A549 (cell line): ENCODE measurements at regions not wholly inside any gene's neighbourhood (a gene's known extent, or its start where the extent isn't known, plus 50 kb on each side); places are given as distances from the start of the nearest gene placed in this dataset.
"Not testable (repeated sequence)": the region's sequence is repeated elsewhere in the genome, so short reads cannot be mapped to it uniquely, and the experiment has no call there.

Experiments
- ATAC-seq, 2 experiments: fragments of 200-7000 bp in 1 of 2; fragments of >200 bp in 1 of 2; cut with Nextera tagmentation in 1 of 2; cut with Tn5 transposase in 1 of 2; 3 replicates each; pipeline versions ENCODE4 v1.8.0 to v1.9.1; 2018 to 2020; ENCODE audit warnings: mild to moderate bottlenecking in 1 of 2, moderate library complexity in 1 of 2
- CTCF ChIA-PET: fragments of 300-600 bp; sonication (Branson Sonifier 250); formaldehyde crosslinking; extraction: SDS; loops from one replicate; lab custom pipeline; 2021; ENCODE audit warnings: antibody characterized with exemption, inconsistent platforms; lab: Yijun Ruan, JAX
- POLR2A ChIA-PET: fragments of 350-600 bp; formaldehyde crosslinking; extraction: SDS; loops from one replicate; lab custom pipeline; 2021; ENCODE audit warnings: antibody characterized with exemption, inconsistent platforms; lab: Yijun Ruan, JAX
- DNase-seq, 2 experiments: peaks; one replicate each; pipeline versions ENCODE4 v3.0.0 to v3.0.0-alpha.2; 2011 to 2016; ENCODE audit warnings: low read depth in 1 of 2, low spot score in 1 of 2
- FAIRE-seq: peaks from 2 replicates; lab custom pipeline; 2011; peaks lifted over from hg19 to GRCh38; lab: Jason Lieb, UNC
- H3K27ac ChIP-seq, 2 experiments: fragments of >200 bp; sonication (Bioruptor Twin); formaldehyde crosslinking; 3 replicates each; pipeline ENCODE4 v1.5.1; 2016 to 2017
- H3K4me1 ChIP-seq: fragments of >200 bp; sonication (Bioruptor Twin); formaldehyde crosslinking; 3 replicates; pipeline ENCODE4 v1.6.1; 2016
- H3K4me2 ChIP-seq: fragments of >200 bp; sonication (Bioruptor Twin); formaldehyde crosslinking; 3 replicates; pipeline ENCODE4 v1.6.1; 2016
- H3K4me3 ChIP-seq: fragments of >200 bp; sonication (Bioruptor Twin); formaldehyde crosslinking; 3 replicates; pipeline ENCODE4 v1.5.1; 2016
- H3K9me3 ChIP-seq: fragments of >200 bp; sonication (Bioruptor Twin); formaldehyde crosslinking; 3 replicates; pipeline ENCODE4 v1.6.1; 2016
- CEBPB ChIP-seq, 2 experiments: fragments of >200 bp in 1 of 2; sonication (Bioruptor Twin) in 1 of 2; formaldehyde crosslinking in 1 of 2; IDR thresholded peaks; 2 replicates each; pipeline ENCODE4 v1.6.1; 2012 to 2016
- EHF ChIP-seq: fragments of 250-450 bp; sonication (Bioruptor Pico); IDR thresholded peaks from 2 replicates; pipeline ENCODE4 v1.5.0; 2020; ENCODE audit warnings: mild to moderate bottlenecking
- EHMT2 ChIP-seq: fragments of 200-600 bp; sonication (generic); IDR thresholded peaks from 2 replicates; pipeline ENCODE4 v1.6.1; 2016; ENCODE audit warnings: antibody characterized with exemption, low read depth, mild to moderate bottlenecking, moderate library complexity
- ESRRA ChIP-seq: fragments of 150-350 bp; IDR thresholded peaks from 2 replicates; pipeline ENCODE4 v1.6.1; 2014; ENCODE audit warnings: mild to moderate bottlenecking, low read length, borderline replicate concordance
- HOXA7 ChIP-seq: fragments of 250-450 bp; sonication (Bioruptor Pico); IDR thresholded peaks from 2 replicates; pipeline ENCODE4 v1.5.0; 2020; ENCODE audit warnings: mild to moderate bottlenecking, moderate library complexity
- JUNB ChIP-seq: fragments of >200 bp; sonication (Bioruptor Twin); formaldehyde crosslinking; IDR thresholded peaks from 2 replicates; pipeline ENCODE4 v1.6.1; 2016
- MAZ ChIP-seq: fragments of 150-350 bp; IDR thresholded peaks from 2 replicates; pipeline ENCODE4 v1.6.1; 2014; ENCODE audit warnings: antibody characterized with exemption, low read depth, low read length, borderline replicate concordance
- NPAS2 ChIP-seq: fragments of 250-450 bp; sonication (Bioruptor Pico); IDR thresholded peaks from 2 replicates; pipeline ENCODE4 v1.8.0; 2022; ENCODE audit warnings: mild to moderate bottlenecking, moderate library complexity, borderline replicate concordance
- POLR2A ChIP-seq: IDR thresholded peaks from 2 replicates; pipeline ENCODE4 v1.6.1; 2012; ENCODE audit warnings: mild to moderate bottlenecking, low read length
- POLR2AphosphoS2 ChIP-seq: conservative IDR thresholded peaks from 2 replicates; pipeline ENCODE4 v1.6.1; 2012; ENCODE audit warnings: low read length, improper control_type of control experiment, inconsistent platforms
- RAD21 ChIP-seq, 2 experiments: fragments of >200 bp in 1 of 2; sonication (Bioruptor Twin) in 1 of 2; formaldehyde crosslinking in 1 of 2; IDR thresholded peaks in 1 of 2; conservative IDR thresholded peaks in 1 of 2; 2 replicates in 1 of 2; 3 replicates in 1 of 2; pipeline ENCODE4 v1.6.1; 2012 to 2018; ENCODE audit warnings: inconsistent platforms in 1 of 2
- RFX5 ChIP-seq: fragments of 450-650 bp; IDR thresholded peaks from 2 replicates; pipeline ENCODE4 v1.7.1; 2014; ENCODE audit warnings: antibody characterized with exemption, mild to moderate bottlenecking, moderate library complexity
- SMC3 ChIP-seq: fragments of >200 bp; sonication (Bioruptor Twin); formaldehyde crosslinking; IDR thresholded peaks from 3 replicates; pipeline ENCODE4 v1.6.1; 2018; ENCODE audit warnings: inconsistent platforms
- ZFP36 ChIP-seq: fragments of 450-650 bp; IDR thresholded peaks from 2 replicates; pipeline ENCODE4 v1.6.1; 2014; ENCODE audit warnings: borderline replicate concordance; ENCODE audit not compliant: partially characterized antibody
- ZNF302 ChIP-seq: fragments of 250-450 bp; sonication (Bioruptor Pico); IDR thresholded peaks from 2 replicates; pipeline ENCODE4 v1.9.0; 2021; ENCODE audit warnings: inconsistent platforms, mild to moderate bottlenecking, moderate library complexity
- ZSCAN20 ChIP-seq: fragments of 250-450 bp; sonication (Bioruptor Pico); IDR thresholded peaks from 2 replicates; pipeline ENCODE4 v1.8.0; 2022; ENCODE audit warnings: mild to moderate bottlenecking, moderate library complexity
- WGBS: methylation state at CpG from one replicate; pipeline ENCODE4 v1.1.6; 2017; ENCODE audit errors: missing lambda C conversion rate; 5-methylcytosine and 5-hydroxymethylcytosine counted together
- TF ChIP-seq, protein P1 (sequence below): fragments of 250-450 bp; sonication (Bioruptor Pico); IDR thresholded peaks from 2 replicates; pipeline ENCODE4 v1.5.0; 2020; ENCODE audit warnings: low read depth, mild to moderate bottlenecking, moderate library complexity
- TF ChIP-seq, protein P2 (sequence below): IDR thresholded peaks from 2 replicates; pipeline ENCODE4 v1.6.1; 2012
- TF ChIP-seq, protein P3 (sequence below): fragments of >200 bp; sonication (Bioruptor Twin); formaldehyde crosslinking; IDR thresholded peaks from 3 replicates; pipeline ENCODE4 v1.5.1; 2016
- TF ChIP-seq, protein P4 (sequence below): IDR thresholded peaks from 2 replicates; pipeline ENCODE4 v1.6.1; 2012

DNA sequence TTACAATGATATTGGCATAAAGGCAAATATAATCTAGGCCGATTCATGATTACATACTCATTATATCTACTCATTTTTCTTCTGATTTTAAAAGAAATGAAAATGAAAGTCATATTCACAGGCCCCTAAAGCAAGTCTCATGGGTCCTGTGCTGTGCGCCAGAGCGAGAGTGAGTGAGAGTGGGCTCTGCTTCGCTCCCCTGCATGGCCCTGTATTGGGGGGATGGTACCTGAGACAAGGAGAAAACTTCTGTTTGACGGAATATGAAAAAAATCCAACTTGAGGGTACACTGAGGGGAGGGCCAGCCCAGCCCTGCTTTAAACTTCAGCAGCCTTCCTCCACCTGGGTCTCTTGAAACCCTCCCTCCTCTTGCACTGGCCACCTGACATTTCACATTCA lies 81.4 kb upstream of the RGPD5 start:
- ChIA-PET POLR2A (no interaction called here), CTCF (no interaction called here)
- Histone ChIP-seq H3K4me1 (no peaks in the 10 kb centered on the region), H3K9me3 (no peaks in the 10 kb centered on the region; the same call in 2 of the 3 replicates)
- no peak for DNase-seq
- TF ChIP-seq, protein P1, sequence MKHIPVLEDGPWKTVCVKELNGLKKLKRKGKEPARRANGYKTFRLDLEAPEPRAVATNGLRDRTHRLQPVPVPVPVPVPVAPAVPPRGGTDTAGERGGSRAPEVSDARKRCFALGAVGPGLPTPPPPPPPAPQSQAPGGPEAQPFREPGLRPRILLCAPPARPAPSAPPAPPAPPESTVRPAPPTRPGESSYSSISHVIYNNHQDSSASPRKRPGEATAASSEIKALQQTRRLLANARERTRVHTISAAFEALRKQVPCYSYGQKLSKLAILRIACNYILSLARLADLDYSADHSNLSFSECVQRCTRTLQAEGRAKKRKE (CRISPR knock-in tag): no peak
- TF ChIP-seq ESRRA: no peak
- no peak for TF ChIP-seq EHMT2
- TF ChIP-seq ZNF302 (CRISPR knock-in tag): no peak
- TF ChIP-seq RFX5: no peak
- TF ChIP-seq, protein P2, sequence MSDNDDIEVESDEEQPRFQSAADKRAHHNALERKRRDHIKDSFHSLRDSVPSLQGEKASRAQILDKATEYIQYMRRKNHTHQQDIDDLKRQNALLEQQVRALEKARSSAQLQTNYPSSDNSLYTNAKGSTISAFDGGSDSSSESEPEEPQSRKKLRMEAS: no peak
- no peak for TF ChIP-seq CEBPB (IDR thresholded peaks at IDR 0.05)
- TF ChIP-seq SMC3: no peak
- no peak for TF ChIP-seq MAZ
- no peak for TF ChIP-seq ZSCAN20
- no peak for TF ChIP-seq POLR2AphosphoS2
- TF ChIP-seq, protein P3, sequence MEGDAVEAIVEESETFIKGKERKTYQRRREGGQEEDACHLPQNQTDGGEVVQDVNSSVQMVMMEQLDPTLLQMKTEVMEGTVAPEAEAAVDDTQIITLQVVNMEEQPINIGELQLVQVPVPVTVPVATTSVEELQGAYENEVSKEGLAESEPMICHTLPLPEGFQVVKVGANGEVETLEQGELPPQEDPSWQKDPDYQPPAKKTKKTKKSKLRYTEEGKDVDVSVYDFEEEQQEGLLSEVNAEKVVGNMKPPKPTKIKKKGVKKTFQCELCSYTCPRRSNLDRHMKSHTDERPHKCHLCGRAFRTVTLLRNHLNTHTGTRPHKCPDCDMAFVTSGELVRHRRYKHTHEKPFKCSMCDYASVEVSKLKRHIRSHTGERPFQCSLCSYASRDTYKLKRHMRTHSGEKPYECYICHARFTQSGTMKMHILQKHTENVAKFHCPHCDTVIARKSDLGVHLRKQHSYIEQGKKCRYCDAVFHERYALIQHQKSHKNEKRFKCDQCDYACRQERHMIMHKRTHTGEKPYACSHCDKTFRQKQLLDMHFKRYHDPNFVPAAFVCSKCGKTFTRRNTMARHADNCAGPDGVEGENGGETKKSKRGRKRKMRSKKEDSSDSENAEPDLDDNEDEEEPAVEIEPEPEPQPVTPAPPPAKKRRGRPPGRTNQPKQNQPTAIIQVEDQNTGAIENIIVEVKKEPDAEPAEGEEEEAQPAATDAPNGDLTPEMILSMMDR: no peak
- no peak for TF ChIP-seq ZFP36
- TF ChIP-seq NPAS2 (CRISPR knock-in tag): no peak
- TF ChIP-seq RAD21 (conservative IDR thresholded peaks at IDR 0.05 in 1 of 2, IDR thresholded peaks at IDR 0.05 in 1 of 2): no peak
- TF ChIP-seq, protein P4, sequence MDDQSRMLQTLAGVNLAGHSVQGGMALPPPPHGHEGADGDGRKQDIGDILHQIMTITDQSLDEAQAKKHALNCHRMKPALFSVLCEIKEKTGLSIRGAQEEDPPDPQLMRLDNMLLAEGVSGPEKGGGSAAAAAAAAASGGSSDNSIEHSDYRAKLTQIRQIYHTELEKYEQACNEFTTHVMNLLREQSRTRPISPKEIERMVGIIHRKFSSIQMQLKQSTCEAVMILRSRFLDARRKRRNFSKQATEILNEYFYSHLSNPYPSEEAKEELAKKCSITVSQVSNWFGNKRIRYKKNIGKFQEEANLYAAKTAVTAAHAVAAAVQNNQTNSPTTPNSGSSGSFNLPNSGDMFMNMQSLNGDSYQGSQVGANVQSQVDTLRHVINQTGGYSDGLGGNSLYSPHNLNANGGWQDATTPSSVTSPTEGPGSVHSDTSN: no peak
- TF ChIP-seq, all 56 proteins: peak for 0
- Histone ChIP-seq H3K27ac (no peak overlapping the region), H3K4me2 (no peak overlapping the region), H3K4me3 (no peak overlapping the region)
- no peak for ATAC-seq
- no peak for FAIRE-seq
- 80% methylated on average over 5 of the region's 5 CpGs for WGBS

DNA sequence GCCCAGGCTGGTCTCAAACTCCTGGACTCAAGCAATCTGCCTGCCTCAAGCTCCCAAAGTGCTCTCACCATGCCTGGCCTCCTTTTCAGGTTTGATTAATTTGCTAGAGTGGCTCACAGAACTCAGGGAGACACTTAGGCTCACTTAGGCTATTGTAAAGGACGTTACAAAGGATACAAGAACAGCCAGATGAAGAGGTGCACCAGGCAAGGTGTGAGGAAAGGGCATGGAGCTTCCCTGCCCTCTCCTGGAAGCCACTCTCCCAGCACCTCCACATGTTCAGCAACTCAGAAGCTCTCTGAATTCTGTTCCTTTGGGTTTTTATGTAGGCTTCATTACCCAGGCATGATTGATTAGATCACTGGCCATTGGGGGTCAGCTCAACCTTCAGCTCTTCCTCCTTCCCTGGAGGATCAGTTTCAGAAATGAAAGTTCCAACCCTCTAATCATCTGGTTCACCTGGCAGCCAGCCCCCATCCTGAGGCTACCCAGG lies 78.7 kb upstream of the RGPD5 start:
- H3K4me1 ChIP-seq: no peaks in the 10 kb centered on the region
- no peak overlapping the region for H3K4me3 ChIP-seq
- ATAC-seq (peak; percentile 68 to 88; a peak in 4 of 6 replicates), FAIRE-seq (no peak), DNase-seq (peak in 1 of 2 experiments; percentile 48)
- WGBS: 7% methylated on average over 1 of the region's 1 CpG
- no peak overlapping the region for H3K4me2 ChIP-seq
- TF ChIP-seq, protein P3: peak; percentile 36; the same call in 2 of the 3 replicates
- TF ChIP-seq SMC3 (peak; percentile 43; the same call in 2 of the 3 replicates), HOXA7 (CRISPR knock-in tag) (no peak), POLR2AphosphoS2 (no peak), POLR2A (no peak), RAD21 (conservative IDR thresholded peaks at IDR 0.05 in 1 of 2, IDR thresholded peaks at IDR 0.05 in 1 of 2) (peak; percentile 57 to 61), JUNB (no peak), MAZ (no peak), EHF (CRISPR knock-in tag) (no peak)
- POLR2A ChIA-PET: no interaction called here
- H3K27ac ChIP-seq: no peak overlapping the region
- no peaks in the 10 kb centered on the region; the same call in 2 of the 3 replicates for H3K9me3 ChIP-seq
- CTCF ChIA-PET: interaction anchor here (0.6 to 4.0 kb wide), 10 partner anchors 11 to 199 kb away, joined by 3 to 34 read pairs (median 3); no protein-coding TSS in a partner anchor

DNA sequence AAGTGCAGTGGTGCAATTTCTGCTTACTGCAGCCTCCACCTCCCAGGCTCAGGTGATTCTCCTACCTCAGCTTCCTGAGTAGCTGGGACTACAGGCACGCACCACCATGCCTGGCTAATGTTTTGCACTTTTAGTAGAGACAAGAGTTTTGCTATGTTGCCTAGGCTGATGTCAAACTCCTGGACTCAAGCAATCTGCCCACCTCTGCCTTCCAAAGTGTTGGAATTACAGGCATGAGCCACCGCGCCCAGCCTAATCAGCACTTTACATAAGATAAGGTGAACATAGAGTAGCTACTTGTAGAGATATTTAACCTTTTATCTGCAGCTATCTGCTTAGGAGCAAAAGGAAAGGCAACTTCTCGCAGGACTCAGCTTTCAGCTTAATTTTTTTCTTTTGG lies 77.5 kb upstream of the RGPD5 start:
- H3K4me1 ChIP-seq, H3K4me3 ChIP-seq, POLR2A ChIA-PET, FAIRE-seq, H3K9me3 ChIP-seq, H3K4me2 ChIP-seq, ATAC-seq, DNase-seq, H3K27ac ChIP-seq: not testable (repeated sequence)
- WGBS: 80% methylated on average over 4 of the region's 4 CpGs
- CTCF ChIA-PET: interaction anchor here (1.4 to 4.0 kb wide), 3 partner anchors 19 to 174 kb away, joined by 4 to 34 read pairs (median 8); no protein-coding TSS in a partner anchor
